DMS53 treated with DMSO at 0.1 percent for 48 hours (cell line): ENCODE measurements at regions not wholly inside any gene's neighbourhood (a gene's known extent, or its start where the extent isn't known, plus 50 kb on each side); places are given as distances from the start of the nearest gene placed in this dataset.

ENCODE experiments used
- DNase-seq: peaks from one replicate; lab custom pipeline; 2025; ENCODE audit not compliant: unreplicated experiment; lab: John Stamatoyannopoulos, UW

GRCh38 chr6:1124885-1125284 is 187.0 kb upstream of the FOXQ1 start:
- DNase-seq: no peak

- no peak for DNase-seq
Measured at GRCh38 chr6:1123386-1124375, 188.2 kb upstream of the FOXQ1 start.

- no peak for DNase-seq
Measured at GRCh38 chr6:1122083-1122482, 189.8 kb upstream of the FOXQ1 start.

GRCh38 chr6:1118287-1118647 is 193.6 kb upstream of the FOXQ1 start:
- no peak for DNase-seq

GRCh38 chr6:1117530-1118286 is 194.2 kb upstream of the FOXQ1 start:
- no peak for DNase-seq

GRCh38 chr6:1116149-1116548 is 195.7 kb upstream of the FOXQ1 start:
- no peak for DNase-seq

- DNase-seq: no peak
Measured at GRCh38 chr6:1113916-1114540, 197.9 kb upstream of the FOXQ1 start.

GRCh38 chr6:1111361-1111760 is 200.5 kb upstream of the FOXQ1 start:
- DNase-seq: no peak

- DNase-seq: no peak
Measured at GRCh38 chr6:1110941-1111349, 201.0 kb upstream of the FOXQ1 start.

GRCh38 chr6:1110164-1110563 is 201.7 kb upstream of the FOXQ1 start:
- no peak for DNase-seq

- DNase-seq: no peak
Measured at GRCh38 chr6:1109134-1109533, 202.8 kb upstream of the FOXQ1 start.

GRCh38 chr6:1108198-1108597 is 203.7 kb upstream of the FOXQ1 start:
- DNase-seq: no peak

- DNase-seq: no peak
Measured at GRCh38 chr6:1107578-1107977, 204.3 kb upstream of the FOXQ1 start.

- no peak for DNase-seq
Measured at GRCh38 chr6:1105833-1106400, 206.0 kb upstream of the FOXQ1 start.

GRCh38 chr6:1104988-1105670 is 206.8 kb upstream of the FOXQ1 start:
- DNase-seq: no peak

- no peak for DNase-seq
Measured at GRCh38 chr6:1103945-1104623, 207.8 kb upstream of the FOXQ1 start.

GRCh38 chr6:1103021-1103420 is 208.9 kb upstream of the FOXQ1 start:
- DNase-seq: no peak

- DNase-seq: no peak
Measured at GRCh38 chr6:1100269-1100668, 211.6 kb upstream of the FOXQ1 start.

GRCh38 chr6:1099264-1099663 is 212.6 kb upstream of the FOXQ1 start:
- no peak for DNase-seq
